Astrocyte (in vitro differentiated cells and primary cell): ENCODE measurements at regions not wholly inside any gene's neighbourhood (a gene's known extent, or its start where the extent isn't known, plus 50 kb on each side); places are given as distances from the start of the nearest gene placed in this dataset.

Experiments
- DNase-seq: peaks from one replicate; pipeline ENCODE4 v3.0.0-alpha.2; 2010; ENCODE audit warnings: low read depth
- FAIRE-seq: peaks from 2 replicates; lab custom pipeline; 2011; peaks lifted over from hg19 to GRCh38; lab: Jason Lieb, UNC
- H2AFZ ChIP-seq: 2 replicates; pipeline ENCODE4 v1.6.0; 2012; ENCODE audit warnings: low read depth, low read length, inconsistent platforms
- H3K27ac ChIP-seq: 2 replicates; pipeline ENCODE4 v1.5.1; 2011; ENCODE audit warnings: low read depth, low read length, inconsistent platforms
- H3K27me3 ChIP-seq: 2 replicates; pipeline ENCODE4 v1.6.0; 2011; ENCODE audit warnings: low read length, inconsistent platforms; ENCODE audit not compliant: insufficient read depth
- H3K36me3 ChIP-seq: 2 replicates; pipeline ENCODE4 v1.5.1; 2011; ENCODE audit warnings: low read length, inconsistent platforms; ENCODE audit not compliant: insufficient read depth
- H3K4me1 ChIP-seq: 2 replicates; pipeline ENCODE4 v1.5.1; 2011; ENCODE audit warnings: low read length, inconsistent platforms; ENCODE audit not compliant: insufficient read depth
- H3K4me2 ChIP-seq: 2 replicates; pipeline ENCODE4 v1.6.0; 2012; ENCODE audit warnings: low read length, inconsistent platforms
- H3K4me3 ChIP-seq: 2 replicates; pipeline ENCODE4 v1.5.1; 2011; ENCODE audit warnings: low read depth, mild to moderate bottlenecking, low read length, inconsistent platforms; ENCODE audit not compliant: insufficient read depth
- H3K79me2 ChIP-seq: 2 replicates; pipeline ENCODE4 v1.6.0; 2012; ENCODE audit warnings: mild to moderate bottlenecking, low read length, inconsistent platforms; ENCODE audit not compliant: insufficient read depth
- H3K9ac ChIP-seq: 2 replicates; pipeline ENCODE4 v1.6.0; 2012; ENCODE audit warnings: mild to moderate bottlenecking, low read length, inconsistent platforms
- H3K9me3 ChIP-seq: 2 replicates; pipeline ENCODE4 v1.5.1; 2012; ENCODE audit warnings: low read depth, mild to moderate bottlenecking, low read length, inconsistent platforms; ENCODE audit not compliant: insufficient read depth
- H4K20me1 ChIP-seq: 2 replicates; pipeline ENCODE4 v1.6.0; 2012; ENCODE audit warnings: low read length, inconsistent platforms; ENCODE audit not compliant: insufficient read depth
- H3K27ac Mint-ChIP-seq: one replicate; pipeline ENCODE4 v1.8.0; 2021; ENCODE audit warnings: mild to moderate bottlenecking, mixed read lengths; ENCODE audit not compliant: unreplicated experiment
- H3K27me3 Mint-ChIP-seq: one replicate; pipeline ENCODE4 v1.8.0; 2021; ENCODE audit warnings: low read depth, mixed read lengths; ENCODE audit not compliant: unreplicated experiment
- H3K36me3 Mint-ChIP-seq: one replicate; pipeline ENCODE4 v1.8.0; 2021; ENCODE audit warnings: low read depth, mixed read lengths; ENCODE audit not compliant: unreplicated experiment
- H3K4me1 Mint-ChIP-seq: one replicate; pipeline ENCODE4 v1.8.0; 2021; ENCODE audit warnings: low read depth, mixed read lengths; ENCODE audit not compliant: unreplicated experiment
- H3K4me3 Mint-ChIP-seq: one replicate; pipeline ENCODE4 v1.8.0; 2021; ENCODE audit warnings: mild to moderate bottlenecking, moderate library complexity, mixed read lengths; ENCODE audit not compliant: unreplicated experiment
- H3K9me3 Mint-ChIP-seq: one replicate; pipeline ENCODE4 v1.8.0; 2021; ENCODE audit warnings: mild to moderate bottlenecking, mixed read lengths; ENCODE audit not compliant: unreplicated experiment
- EZH2 ChIP-seq: IDR thresholded peaks from 2 replicates; pipeline ENCODE4 v1.6.1; 2012; ENCODE audit warnings: mild to moderate bottlenecking, low read length, inconsistent platforms; ENCODE audit not compliant: insufficient read depth
- TF ChIP-seq, protein P1 (sequence below): IDR thresholded peaks from 2 replicates; pipeline ENCODE4 v1.5.1; 2011; ENCODE audit warnings: low read depth, mild to moderate bottlenecking, inconsistent platforms, low read length, moderate library complexity; ENCODE audit not compliant: insufficient read depth

DNA sequence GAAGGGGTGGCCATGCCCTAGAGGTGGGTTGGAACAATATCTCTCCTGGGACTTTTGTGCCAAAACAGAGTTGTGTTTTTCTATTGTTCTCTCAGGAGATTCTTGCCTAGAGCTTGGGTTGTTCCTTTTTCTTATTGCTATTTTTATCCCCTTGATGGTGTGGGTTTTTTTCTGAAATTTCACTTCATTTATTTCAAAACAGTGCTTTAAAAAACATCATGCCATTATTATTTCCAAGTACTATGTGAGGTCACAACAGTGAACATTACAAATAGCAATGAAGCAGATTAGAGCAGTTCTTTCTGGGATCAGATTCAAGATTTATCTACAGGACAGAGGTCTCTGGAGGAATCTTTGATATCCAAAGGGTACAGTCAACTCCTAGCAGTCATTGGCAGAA is 76.6 kb downstream of the ACTBL2 start:
- FAIRE-seq = no peak

DNA sequence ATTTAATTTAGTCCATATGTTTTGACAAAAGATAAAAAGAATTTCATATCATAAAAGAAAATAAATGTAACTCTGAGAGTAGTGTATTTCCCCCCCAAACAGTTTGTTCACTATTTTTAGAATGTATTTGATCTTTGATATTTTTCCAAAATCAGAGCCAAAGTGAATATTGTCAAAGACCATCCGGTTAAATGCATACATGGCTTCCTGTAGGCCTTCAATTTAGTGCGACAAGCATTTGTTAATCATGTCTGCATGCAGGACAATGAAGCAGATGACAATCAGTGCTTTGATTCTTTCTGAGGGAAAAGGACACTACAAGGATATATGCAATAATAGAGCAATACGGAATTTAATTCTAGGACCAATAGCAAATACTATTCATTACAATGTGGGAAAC is 79.8 kb downstream of the ACTBL2 start:
- Histone ChIP-seq H4K20me1 (no peaks in the 10 kb centered on the region), H3K79me2 (no peaks in the 10 kb centered on the region), H3K36me3 (no peaks in the 10 kb centered on the region), H3K9ac (no peak overlapping the region), H3K4me1 (no peaks in the 10 kb centered on the region), H3K9me3 (no peaks in the 10 kb centered on the region), H2AFZ (no peak overlapping the region), H3K27me3 (no peaks in the 10 kb centered on the region), H3K27ac (no peak overlapping the region), H3K4me2 (no peak overlapping the region), H3K4me3 (no peak overlapping the region)
- no peaks in the 10 kb centered on the region for H3K9me3 Mint-ChIP-seq
- no peak overlapping the region for H3K27ac Mint-ChIP-seq
- peaks cover 2% of the 10 kb centered on the region for H3K4me1 Mint-ChIP-seq
- no peak for FAIRE-seq
- H3K36me3 Mint-ChIP-seq = no peaks in the 10 kb centered on the region
- H3K27me3 Mint-ChIP-seq = no peaks in the 10 kb centered on the region
- TF ChIP-seq EZH2 = no peak
- TF ChIP-seq, protein P1, sequence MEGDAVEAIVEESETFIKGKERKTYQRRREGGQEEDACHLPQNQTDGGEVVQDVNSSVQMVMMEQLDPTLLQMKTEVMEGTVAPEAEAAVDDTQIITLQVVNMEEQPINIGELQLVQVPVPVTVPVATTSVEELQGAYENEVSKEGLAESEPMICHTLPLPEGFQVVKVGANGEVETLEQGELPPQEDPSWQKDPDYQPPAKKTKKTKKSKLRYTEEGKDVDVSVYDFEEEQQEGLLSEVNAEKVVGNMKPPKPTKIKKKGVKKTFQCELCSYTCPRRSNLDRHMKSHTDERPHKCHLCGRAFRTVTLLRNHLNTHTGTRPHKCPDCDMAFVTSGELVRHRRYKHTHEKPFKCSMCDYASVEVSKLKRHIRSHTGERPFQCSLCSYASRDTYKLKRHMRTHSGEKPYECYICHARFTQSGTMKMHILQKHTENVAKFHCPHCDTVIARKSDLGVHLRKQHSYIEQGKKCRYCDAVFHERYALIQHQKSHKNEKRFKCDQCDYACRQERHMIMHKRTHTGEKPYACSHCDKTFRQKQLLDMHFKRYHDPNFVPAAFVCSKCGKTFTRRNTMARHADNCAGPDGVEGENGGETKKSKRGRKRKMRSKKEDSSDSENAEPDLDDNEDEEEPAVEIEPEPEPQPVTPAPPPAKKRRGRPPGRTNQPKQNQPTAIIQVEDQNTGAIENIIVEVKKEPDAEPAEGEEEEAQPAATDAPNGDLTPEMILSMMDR = no peak
- H3K4me3 Mint-ChIP-seq = no peak overlapping the region
- no peak for DNase-seq

More for the DNA sequence above, 76.6 kb downstream of the ACTBL2 start:
- no peaks in the 10 kb centered on the region for H3K27me3 ChIP-seq
- H2AFZ ChIP-seq = no peak overlapping the region
- peak; percentile 36 for DNase-seq
- no peaks in the 10 kb centered on the region for H3K27me3 Mint-ChIP-seq
- H3K9me3 ChIP-seq = no peaks in the 10 kb centered on the region
- H3K27ac Mint-ChIP-seq = no peak overlapping the region
- H3K27ac ChIP-seq = no peak overlapping the region
- no peak overlapping the region for H3K4me3 ChIP-seq
- H3K4me3 Mint-ChIP-seq = no peak overlapping the region
- H3K4me2 ChIP-seq = no peak overlapping the region
- no peaks in the 10 kb centered on the region for H3K9me3 Mint-ChIP-seq
- peaks cover 2% of the 10 kb centered on the region for H3K4me1 Mint-ChIP-seq
- H3K9ac ChIP-seq = no peak overlapping the region
- H3K36me3 ChIP-seq = no peaks in the 10 kb centered on the region
- H3K36me3 Mint-ChIP-seq = no peaks in the 10 kb centered on the region
- no peaks in the 10 kb centered on the region for H3K4me1 ChIP-seq
- TF ChIP-seq, protein P1 = no peak
- no peak for TF ChIP-seq EZH2
- no peaks in the 10 kb centered on the region for H4K20me1 ChIP-seq
- no peaks in the 10 kb centered on the region for H3K79me2 ChIP-seq

DNA sequence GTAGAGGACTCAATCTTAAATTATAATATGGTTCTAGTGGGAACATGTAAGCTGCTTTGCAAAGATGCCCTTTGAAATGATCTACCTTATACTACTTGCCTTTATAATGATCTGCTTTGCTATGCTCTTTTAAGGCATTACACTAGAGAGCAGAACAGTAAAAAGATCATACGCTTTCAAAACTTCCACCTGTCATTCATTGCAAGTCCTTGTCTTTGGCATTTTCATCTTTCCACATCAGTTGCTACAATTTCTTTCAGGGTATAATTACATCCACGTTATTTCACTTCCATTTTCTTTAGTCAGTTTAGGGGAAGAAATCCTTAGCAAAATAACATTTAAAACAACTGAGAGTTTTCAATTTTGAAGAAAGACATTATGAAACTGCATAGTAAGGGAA is 80.3 kb downstream of the ACTBL2 start:
- Histone ChIP-seq H3K9ac (no peak overlapping the region), H3K27ac (no peak overlapping the region), H3K36me3 (no peaks in the 10 kb centered on the region), H3K4me3 (no peak overlapping the region), H3K9me3 (no peaks in the 10 kb centered on the region), H3K4me2 (no peak overlapping the region), H2AFZ (no peak overlapping the region), H3K4me1 (no peaks in the 10 kb centered on the region), H3K27me3 (no peaks in the 10 kb centered on the region), H4K20me1 (no peaks in the 10 kb centered on the region), H3K79me2 (no peaks in the 10 kb centered on the region)
- FAIRE-seq = no peak
- H3K9me3 Mint-ChIP-seq = no peaks in the 10 kb centered on the region
- H3K27ac Mint-ChIP-seq = no peak overlapping the region
- H3K27me3 Mint-ChIP-seq = no peaks in the 10 kb centered on the region
- H3K4me1 Mint-ChIP-seq = peaks cover 2% of the 10 kb centered on the region
- TF ChIP-seq, protein P1 = no peak
- no peak for TF ChIP-seq EZH2
- H3K36me3 Mint-ChIP-seq = no peaks in the 10 kb centered on the region
- no peak for DNase-seq
- H3K4me3 Mint-ChIP-seq = no peak overlapping the region
